ENCODE measurements at regions not wholly inside any gene's neighbourhood (a gene's known extent, or its start where the extent isn't known, plus 50 kb on each side); places are given as distances from the start of the nearest gene placed in this dataset.

- TF ChIP-seq GATA2 (IDR thresholded peaks at IDR 0.05; ENCODE audit: low read depth, low read length) = no peak
- no peak for TF ChIP-seq GATA3 (IDR thresholded peaks at IDR 0.05; ENCODE audit: low read depth, low read length)
Measured at GRCh38 chr15:46322753-46323152, 687.9 kb downstream of the SQOR start.
